ENCODE measurements at regions not wholly inside any gene's neighbourhood (a gene's known extent, or its start where the extent isn't known, plus 50 kb on each side); places are given as distances from the start of the nearest gene placed in this dataset.

DNA sequence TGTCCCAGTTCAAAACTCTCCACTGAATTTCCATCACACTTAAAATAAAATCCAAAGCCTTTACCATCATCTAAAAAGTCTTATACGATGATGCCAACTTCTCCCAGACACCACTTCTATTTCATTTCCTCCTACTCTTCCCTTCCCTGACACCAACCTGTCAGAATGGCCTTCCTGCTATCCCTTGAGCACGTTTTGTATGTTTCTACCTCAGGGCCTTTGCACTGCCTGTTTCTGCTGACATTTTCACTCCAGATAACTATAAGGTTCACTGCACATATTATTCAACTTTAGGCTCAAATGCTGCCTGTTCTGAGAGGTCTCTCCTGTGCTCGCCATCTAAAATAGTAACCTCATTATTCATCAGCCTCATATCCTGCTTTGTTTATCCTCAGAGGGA lies 269.6 kb downstream of the HTR7 start:
- no peak for DNase-seq (ENCODE audit: low spot score)

DNA sequence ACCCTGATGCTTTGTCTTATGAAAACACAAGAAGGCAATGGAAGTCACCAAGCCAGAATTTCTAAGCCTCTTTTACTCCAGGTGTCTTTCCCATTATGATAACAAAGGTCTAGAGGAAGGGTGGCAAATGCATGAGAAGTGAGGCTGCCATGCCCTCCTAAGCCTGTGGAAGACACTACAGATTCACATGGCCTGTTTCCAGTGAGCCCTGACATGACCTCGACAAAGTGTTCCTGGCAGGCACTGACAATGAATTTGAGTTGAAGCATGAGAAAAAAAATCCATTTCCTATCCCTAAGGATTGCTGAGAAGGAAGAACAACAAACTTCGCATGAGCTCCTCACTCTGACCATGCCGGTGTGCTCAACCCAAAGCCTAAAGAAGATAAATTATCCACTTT lies 268.0 kb downstream of the HTR7 start:
- DNase-seq (ENCODE audit: low spot score) = no peak

- no peak for DNase-seq (ENCODE audit: low spot score)
Measured at GRCh38 chr10:90591629-90592028, 266.2 kb downstream of the HTR7 start.

- DNase-seq (ENCODE audit: low spot score) = peak; percentile 58
Measured at GRCh38 chr10:90592638-90593302, 265.1 kb downstream of the HTR7 start.

DNA sequence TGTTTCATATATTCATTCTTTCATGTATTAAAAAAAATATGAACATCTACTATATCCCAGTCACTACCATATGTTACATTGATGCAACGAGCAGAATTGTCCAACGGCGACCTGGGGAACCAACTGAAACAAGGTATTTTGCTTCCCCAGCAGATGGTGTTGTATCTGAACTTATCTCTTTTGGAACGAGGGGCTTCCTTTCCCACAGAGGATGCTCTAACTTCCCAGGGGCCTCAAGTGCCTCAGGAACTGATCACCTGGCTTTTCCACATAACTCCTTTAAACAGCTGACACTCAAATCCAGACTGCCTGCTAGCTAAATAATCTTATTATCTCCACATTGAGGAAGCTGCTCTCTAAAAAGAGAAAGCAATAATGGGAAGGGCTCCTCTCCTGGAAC lies 259.3 kb downstream of the HTR7 start:
- no peak for DNase-seq (ENCODE audit: low spot score)

DNA sequence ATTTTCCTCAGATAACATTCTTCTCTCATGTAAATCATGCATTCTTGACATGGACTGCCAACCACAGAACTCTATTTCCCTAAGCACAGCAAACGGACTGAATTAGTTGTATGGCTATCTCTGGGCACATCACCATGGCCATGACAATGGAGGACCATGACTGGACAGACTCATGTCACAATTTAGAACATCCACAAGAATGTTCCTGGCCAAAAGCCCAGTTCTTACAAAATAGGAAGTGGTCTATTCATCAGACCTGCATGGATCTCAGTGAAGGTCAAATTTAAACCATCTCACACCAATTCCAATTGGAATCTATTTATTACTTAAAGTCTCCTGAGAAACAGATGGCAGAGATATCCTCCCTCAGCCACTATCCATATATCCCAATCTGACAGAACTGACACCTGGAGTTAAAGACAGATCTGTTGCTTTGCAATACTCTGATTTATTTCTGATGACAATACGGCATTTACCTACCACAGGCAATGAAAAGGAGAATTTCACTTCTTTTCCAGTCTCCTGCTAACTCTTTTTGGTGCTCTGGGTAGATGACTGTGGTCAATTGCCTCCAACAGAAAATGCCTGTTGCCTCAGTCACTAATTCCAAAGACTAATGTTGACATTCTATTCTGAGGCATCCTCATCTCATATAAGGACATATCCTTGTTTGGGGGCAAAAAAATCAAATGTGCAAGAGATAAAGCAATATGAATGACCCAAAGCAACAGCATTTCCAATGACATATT lies 254.8 kb downstream of the HTR7 start:
- DNase-seq (ENCODE audit: low spot score) = no peak

DNA sequence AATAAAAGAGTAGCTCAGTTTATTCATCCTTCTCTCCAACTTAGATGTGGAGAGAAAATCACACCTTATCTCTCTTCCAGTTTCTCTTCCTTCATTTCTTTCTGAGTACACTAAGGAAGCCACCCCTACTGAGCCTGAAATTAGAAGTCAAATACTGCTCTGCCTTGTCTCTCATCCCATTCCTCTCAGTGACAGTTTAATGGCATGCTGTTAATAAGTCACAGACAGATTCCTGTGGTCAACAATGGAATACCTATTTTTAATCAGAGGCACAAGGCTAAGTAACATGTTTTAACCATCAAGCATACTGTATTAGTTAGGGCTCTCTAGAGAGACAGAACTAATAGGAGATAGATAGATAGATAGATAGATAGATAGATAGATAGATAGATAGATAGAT lies 253.2 kb downstream of the HTR7 start:
- DNase-seq (ENCODE audit: low spot score) = no peak

DNA sequence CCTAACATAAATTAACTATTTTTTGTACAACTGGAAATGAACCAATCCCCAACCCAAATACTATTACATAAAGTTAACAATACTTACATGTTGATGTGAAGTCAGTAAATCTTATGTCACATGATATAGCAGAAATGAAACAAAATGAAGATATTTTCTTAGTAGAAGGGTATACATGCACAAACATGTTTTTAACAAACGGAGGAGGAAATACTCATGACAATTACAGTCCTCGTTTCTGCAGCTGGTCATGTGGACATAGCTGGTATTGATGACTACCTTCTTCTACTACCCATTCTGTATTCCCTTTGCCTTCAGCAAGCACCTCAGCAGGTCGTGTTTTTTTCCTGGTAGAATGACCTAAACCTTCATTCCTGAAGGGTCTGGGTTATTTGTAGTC lies 252.3 kb downstream of the HTR7 start:
- DNase-seq (ENCODE audit: low spot score) = no peak

- no peak for DNase-seq (ENCODE audit: low spot score)
Measured at GRCh38 chr10:90612276-90612675, 245.6 kb downstream of the HTR7 start.

- no peak for DNase-seq (ENCODE audit: low spot score)
Measured at GRCh38 chr10:90614631-90615030, 243.2 kb downstream of the HTR7 start.

DNA sequence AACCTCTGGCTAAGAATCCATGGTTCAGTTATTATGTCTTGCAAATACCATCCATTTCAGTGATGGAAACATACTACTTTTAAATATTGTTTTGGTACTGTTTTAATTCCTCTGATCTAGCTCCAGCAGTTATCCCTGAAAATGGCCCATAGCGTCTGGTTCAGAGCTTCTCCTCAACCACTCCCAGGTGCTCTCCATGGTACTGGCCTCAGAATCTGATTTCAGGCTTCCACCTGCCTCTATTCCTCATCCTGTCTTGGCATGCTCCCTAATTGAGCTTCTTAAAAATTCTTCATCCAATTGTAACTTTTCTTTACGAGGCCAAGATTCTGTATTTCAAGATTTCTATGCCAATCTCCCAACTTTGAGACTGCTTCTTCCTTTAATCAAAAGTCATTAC lies 236.3 kb downstream of the HTR7 start:
- no peak for DNase-seq (ENCODE audit: low spot score)

DNA sequence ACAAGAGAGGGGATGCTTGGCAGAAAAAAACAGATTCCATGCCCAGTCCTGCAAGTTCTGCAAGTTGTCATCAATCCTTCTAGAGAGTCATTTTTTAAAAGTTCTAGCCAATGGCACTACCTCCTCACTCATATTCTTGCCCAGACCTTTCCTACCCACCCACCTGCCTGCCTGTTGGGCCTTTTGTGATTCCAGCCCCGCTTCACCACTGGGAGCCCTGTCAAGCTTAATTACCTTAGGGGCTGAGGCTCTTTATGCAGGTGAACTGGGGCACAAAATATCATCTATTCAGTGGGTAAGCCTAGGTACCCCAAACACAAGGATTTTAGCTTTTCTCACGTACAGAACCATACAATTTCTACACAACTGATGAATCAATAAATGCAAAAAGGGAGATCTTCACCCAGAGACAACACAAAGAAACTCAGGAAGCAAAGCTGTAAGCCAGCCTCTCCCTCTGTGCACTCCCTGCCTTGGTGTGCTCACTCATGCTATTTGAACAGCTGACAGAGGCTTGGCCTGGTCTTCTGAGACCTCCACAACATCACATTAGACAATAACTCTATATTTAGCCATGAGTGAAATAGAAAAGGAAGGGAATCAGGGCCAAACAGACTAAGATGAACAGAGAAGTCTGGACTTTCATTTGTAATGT lies 222.6 kb downstream of the HTR7 start:
- DNase-seq (ENCODE audit: low spot score) = no peak

DNA sequence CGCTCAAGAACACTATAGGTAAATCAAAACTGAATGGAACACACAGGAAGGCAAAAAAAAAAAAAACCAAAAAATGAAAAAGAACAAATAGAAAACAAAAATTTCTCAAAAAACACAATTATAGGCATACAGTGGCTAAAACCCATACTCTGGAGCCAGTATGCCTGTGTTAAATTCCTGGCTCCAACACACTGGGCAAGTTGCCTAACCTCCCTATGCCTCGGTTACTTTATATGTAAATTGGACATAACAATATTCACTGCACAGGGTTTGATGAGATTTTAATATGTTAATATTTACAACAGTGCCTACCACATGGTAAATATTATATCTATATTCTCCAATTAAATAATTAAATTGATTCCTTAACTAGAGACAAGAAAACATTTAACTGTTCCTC lies 217.1 kb downstream of the HTR7 start:
- DNase-seq (ENCODE audit: low spot score) = no peak

DNA sequence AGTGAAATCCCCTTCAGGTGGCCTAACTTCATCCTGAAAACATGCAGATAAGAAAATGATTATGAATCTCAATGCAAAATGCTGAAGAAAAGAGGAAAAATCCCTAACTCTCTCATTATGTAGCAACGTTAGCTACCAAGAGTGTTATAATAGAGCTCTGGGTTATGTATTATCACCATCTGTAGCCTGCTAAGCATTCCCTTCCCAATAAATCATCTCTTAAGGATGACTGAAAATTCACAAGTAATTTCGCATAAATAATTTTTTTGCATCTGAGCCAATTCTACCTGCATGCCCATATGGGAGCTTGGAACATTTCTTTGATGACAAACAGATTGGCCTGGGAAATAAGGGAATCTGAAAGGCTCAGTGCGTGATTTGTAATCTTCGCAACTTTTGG lies 216.1 kb downstream of the HTR7 start:
- DNase-seq (ENCODE audit: low spot score) = no peak

GRCh38 chr10:90642136-90642535 lies 215.7 kb downstream of the HTR7 start:
- DNase-seq (ENCODE audit: low spot score) = no peak

- DNase-seq (ENCODE audit: low spot score) = no peak
Measured at GRCh38 chr10:90642650-90643049, 215.2 kb downstream of the HTR7 start.

DNA sequence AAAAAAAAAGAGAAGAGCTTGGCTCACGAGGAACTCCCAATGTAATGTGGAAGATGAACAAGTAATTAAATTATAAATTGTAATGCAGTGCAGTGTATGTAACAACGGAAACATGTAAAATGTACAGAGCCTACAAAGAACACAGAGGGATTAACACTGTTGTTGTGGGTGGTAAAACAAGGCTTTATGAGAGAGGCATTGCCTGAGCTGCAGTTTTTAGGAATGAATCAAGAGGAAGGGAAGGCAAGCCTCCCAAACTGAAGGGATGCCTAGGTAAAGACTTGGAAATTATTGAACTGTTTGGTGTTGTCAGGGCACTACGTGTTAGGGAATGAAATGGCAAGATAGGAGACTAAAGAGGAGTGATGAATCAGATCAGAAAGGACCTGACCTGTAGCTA lies 213.7 kb downstream of the HTR7 start:
- DNase-seq (ENCODE audit: low spot score) = no peak

GRCh38 chr10:90650858-90651257 lies 207.0 kb downstream of the HTR7 start:
- no peak for DNase-seq (ENCODE audit: low spot score)

GRCh38 chr10:90652519-90652918 lies 205.3 kb downstream of the HTR7 start:
- DNase-seq (ENCODE audit: low spot score) = no peak

- no peak for DNase-seq (ENCODE audit: low spot score)
Measured at GRCh38 chr10:90658791-90659190, 199.0 kb downstream of the HTR7 start.

DNA sequence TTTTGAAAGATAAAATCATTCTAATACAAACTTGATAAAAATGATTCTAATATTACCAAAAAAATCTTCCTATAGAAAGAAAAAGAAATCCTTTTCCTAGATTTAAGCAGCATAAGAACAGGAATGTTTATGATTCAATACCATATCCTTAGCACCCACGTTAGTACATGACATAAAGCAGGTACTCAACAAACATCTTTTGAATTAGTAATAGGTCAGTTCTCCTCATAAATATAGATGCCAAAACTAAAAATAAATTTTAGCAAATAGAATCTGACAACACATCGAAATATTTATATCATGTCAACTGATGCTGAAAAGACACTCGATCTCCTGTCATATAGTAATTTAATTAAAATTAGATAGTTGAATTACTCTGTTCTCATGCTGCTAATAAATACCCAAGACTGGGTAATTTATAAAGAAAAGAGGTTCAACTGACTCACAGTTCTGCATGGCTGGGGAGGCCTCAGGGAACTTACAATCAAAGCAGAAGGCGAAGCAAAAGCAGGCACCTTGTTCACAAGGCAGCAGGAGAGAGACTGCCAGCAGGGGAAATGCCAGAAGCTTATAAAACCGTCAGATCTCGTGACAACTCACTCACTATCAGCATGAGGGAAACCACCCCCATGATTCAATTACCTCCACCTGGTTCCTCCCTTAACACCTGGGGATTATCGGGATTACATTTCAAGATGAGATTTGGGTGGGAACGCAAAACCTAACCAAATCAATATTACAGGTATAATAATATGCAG lies 191.8 kb downstream of the HTR7 start:
- no peak for DNase-seq (ENCODE audit: low spot score)

DNA sequence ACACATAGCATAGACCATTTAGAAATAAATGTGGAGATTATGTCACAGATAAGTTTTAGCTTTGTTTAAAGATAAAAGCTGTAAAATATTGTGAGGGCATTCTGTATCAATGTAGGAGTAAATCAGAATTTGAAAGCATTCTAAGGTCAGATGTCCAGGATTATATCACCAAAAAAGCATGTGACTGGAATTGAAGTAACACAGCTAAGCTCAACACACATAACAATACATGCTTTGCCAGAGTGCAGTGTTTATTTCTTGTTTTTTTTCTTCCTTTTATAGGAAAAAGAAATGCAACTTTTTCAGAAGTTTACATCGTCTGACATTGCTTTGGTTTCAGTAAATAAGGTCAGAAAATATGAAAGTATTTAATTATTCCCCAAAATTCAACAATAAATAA lies 183.4 kb downstream of the HTR7 start:
- DNase-seq (ENCODE audit: low spot score) = no peak
